HG03135 (cell line): ENCODE measurements at regions not wholly inside any gene's neighbourhood (a gene's known extent, or its start where the extent isn't known, plus 50 kb on each side); places are given as distances from the start of the nearest gene placed in this dataset.

ENCODE experiments used
- ATAC-seq: cut with Tn5 transposase; IDR thresholded peaks from one replicate; pipeline ENCODE4 v1.9.1; 2021; ENCODE audit warnings: mild to moderate bottlenecking, moderate library complexity; ENCODE audit not compliant: unreplicated experiment

- ATAC-seq = no peak
Measured at GRCh38 chr6:10060004-10060403, 354.9 kb downstream of the TFAP2A start.

GRCh38 chr6:10054672-10055071, 360.2 kb downstream of the TFAP2A start:
- ATAC-seq = no peak

GRCh38 chr6:10051283-10051682, 363.6 kb downstream of the TFAP2A start:
- ATAC-seq = no peak

- ATAC-seq = no peak
Measured at GRCh38 chr6:10048370-10049297, 366.2 kb downstream of the TFAP2A start.

GRCh38 chr6:10042280-10042679, 372.6 kb downstream of the TFAP2A start:
- ATAC-seq = no peak

GRCh38 chr6:10033223-10033829, 381.5 kb downstream of the TFAP2A start:
- no peak for ATAC-seq

- no peak for ATAC-seq
Measured at GRCh38 chr6:10031617-10032016, 383.3 kb downstream of the TFAP2A start.

- ATAC-seq = no peak
Measured at GRCh38 chr6:10030942-10031537, 383.8 kb downstream of the TFAP2A start.

- ATAC-seq = no peak
Measured at GRCh38 chr6:10028222-10028621, 386.7 kb downstream of the TFAP2A start.

- ATAC-seq = no peak
Measured at GRCh38 chr6:10019851-10020250, 395.0 kb downstream of the TFAP2A start.

GRCh38 chr6:10014557-10014956, 400.3 kb downstream of the TFAP2A start:
- ATAC-seq = no peak

- ATAC-seq = no peak
Measured at GRCh38 chr6:10000551-10000950, 414.3 kb downstream of the TFAP2A start.

GRCh38 chr6:9999796-10000195, 415.1 kb downstream of the TFAP2A start:
- no peak for ATAC-seq

- no peak for ATAC-seq
Measured at GRCh38 chr6:9986273-9986672, 428.6 kb downstream of the TFAP2A start.

GRCh38 chr6:9985481-9985880, 429.4 kb downstream of the TFAP2A start:
- ATAC-seq = no peak

- ATAC-seq = no peak
Measured at GRCh38 chr6:9984607-9985006, 430.3 kb downstream of the TFAP2A start.

- no peak for ATAC-seq
Measured at GRCh38 chr6:9983168-9983567, 431.7 kb downstream of the TFAP2A start.

GRCh38 chr6:9982215-9982614, 432.7 kb downstream of the TFAP2A start:
- ATAC-seq = no peak

GRCh38 chr6:9979996-9980395, 434.9 kb downstream of the TFAP2A start:
- ATAC-seq = no peak

- ATAC-seq = no peak
Measured at GRCh38 chr6:9978480-9978879, 436.4 kb downstream of the TFAP2A start.

- ATAC-seq = no peak
Measured at GRCh38 chr6:9977411-9977810, 437.5 kb downstream of the TFAP2A start.

- ATAC-seq = no peak
Measured at GRCh38 chr6:9961646-9962045, 453.2 kb downstream of the TFAP2A start.
